ENCODE measurements at regions not wholly inside any gene's neighbourhood (a gene's known extent, or its start where the extent isn't known, plus 50 kb on each side); places are given as distances from the start of the nearest gene placed in this dataset.
"Not testable (repeated sequence)": the region's sequence is repeated elsewhere in the genome, so short reads cannot be mapped to it uniquely, and the experiment has no call there.

GRCh38 chr2:66105066-66105753 lies 329.7 kb upstream of the MEIS1 start:
- Mint-ChIP-seq H3K27ac (no peak overlapping the region), H3K9me3 (peaks cover 2% of the 10 kb centered on the region), H3K4me1 (no peaks in the 10 kb centered on the region), H3K4me3 (no peak overlapping the region), H3K36me3 (no peaks in the 10 kb centered on the region), H3K27me3 (no peaks in the 10 kb centered on the region)
- DNase-seq (ENCODE audit: low spot score in 2 of 2) (no peak), ATAC-seq (ENCODE audit: low read depth) (no peak)

- no peaks in the 10 kb centered on the region for H3K4me1 Mint-ChIP-seq
- H3K27ac Mint-ChIP-seq = no peak overlapping the region
- H3K9me3 Mint-ChIP-seq = no peaks in the 10 kb centered on the region
- DNase-seq (ENCODE audit: low spot score in 2 of 2) = no peak
- no peak for ATAC-seq (ENCODE audit: low read depth)
- no peak overlapping the region for H3K4me3 Mint-ChIP-seq
- H3K36me3 Mint-ChIP-seq = no peaks in the 10 kb centered on the region
- no peaks in the 10 kb centered on the region for H3K27me3 Mint-ChIP-seq
Measured at GRCh38 chr2:66103581-66103980, 331.3 kb upstream of the MEIS1 start.

- Mint-ChIP-seq H3K4me1 (no peaks in the 10 kb centered on the region), H3K27ac (no peak overlapping the region), H3K9me3 (peaks cover 5% of the 10 kb centered on the region), H3K36me3 (no peaks in the 10 kb centered on the region), H3K27me3 (peaks cover 3% of the 10 kb centered on the region), H3K4me3 (no peak overlapping the region)
- no peak for ATAC-seq (ENCODE audit: low read depth)
- no peak for DNase-seq (ENCODE audit: low spot score in 2 of 2)
Measured at GRCh38 chr2:66101206-66101605, 333.7 kb upstream of the MEIS1 start.

GRCh38 chr2:66095820-66096345 lies 339.0 kb upstream of the MEIS1 start:
- H3K9me3 Mint-ChIP-seq = peaks cover 9% of the 10 kb centered on the region
- H3K4me1 Mint-ChIP-seq = no peaks in the 10 kb centered on the region
- no peaks in the 10 kb centered on the region for H3K36me3 Mint-ChIP-seq
- H3K4me3 Mint-ChIP-seq = no peak overlapping the region
- peaks cover 3% of the 10 kb centered on the region for H3K27me3 Mint-ChIP-seq
- DNase-seq (ENCODE audit: low spot score in 2 of 2) = no peak
- H3K27ac Mint-ChIP-seq = no peak overlapping the region
- no peak for ATAC-seq (ENCODE audit: low read depth)

GRCh38 chr2:66094689-66095088 lies 340.2 kb upstream of the MEIS1 start:
- not testable (repeated sequence) for H3K4me1 Mint-ChIP-seq; ATAC-seq (ENCODE audit: low read depth); H3K4me3 Mint-ChIP-seq; H3K27me3 Mint-ChIP-seq; H3K27ac Mint-ChIP-seq; H3K36me3 Mint-ChIP-seq; DNase-seq (ENCODE audit: low spot score in 2 of 2)
- H3K9me3 Mint-ChIP-seq = peaks cover 12% of the 10 kb centered on the region

GRCh38 chr2:66093371-66093770 lies 341.6 kb upstream of the MEIS1 start:
- Mint-ChIP-seq H3K4me1 (no peaks in the 10 kb centered on the region), H3K4me3 (no peak overlapping the region), H3K9me3 (peaks cover 16% of the 10 kb centered on the region), H3K27ac (no peak overlapping the region), H3K27me3 (peaks cover 3% of the 10 kb centered on the region), H3K36me3 (no peaks in the 10 kb centered on the region)
- ATAC-seq (ENCODE audit: low read depth) (no peak), DNase-seq (ENCODE audit: low spot score in 2 of 2) (no peak)

GRCh38 chr2:66084948-66085590 lies 349.9 kb upstream of the MEIS1 start:
- no peaks in the 10 kb centered on the region for H3K36me3 Mint-ChIP-seq
- ATAC-seq (ENCODE audit: low read depth) (no peak), DNase-seq (ENCODE audit: low spot score in 2 of 2) (no peak)
- H3K9me3 Mint-ChIP-seq = peaks cover 6% of the 10 kb centered on the region
- peaks cover 7% of the 10 kb centered on the region for H3K27me3 Mint-ChIP-seq
- H3K27ac Mint-ChIP-seq = no peak overlapping the region
- no peaks in the 10 kb centered on the region for H3K4me1 Mint-ChIP-seq
- H3K4me3 Mint-ChIP-seq = no peak overlapping the region

GRCh38 chr2:66082581-66082980 lies 352.3 kb upstream of the MEIS1 start:
- no peaks in the 10 kb centered on the region for H3K36me3 Mint-ChIP-seq
- peaks cover 2% of the 10 kb centered on the region for H3K9me3 Mint-ChIP-seq
- H3K4me1 Mint-ChIP-seq = no peaks in the 10 kb centered on the region
- no peak for DNase-seq (ENCODE audit: low spot score in 2 of 2)
- H3K4me3 Mint-ChIP-seq = no peak overlapping the region
- no peak for ATAC-seq (ENCODE audit: low read depth)
- no peak overlapping the region for H3K27ac Mint-ChIP-seq
- H3K27me3 Mint-ChIP-seq = peaks cover 8% of the 10 kb centered on the region

GRCh38 chr2:66080127-66080526 lies 354.8 kb upstream of the MEIS1 start:
- Mint-ChIP-seq H3K4me1 (no peaks in the 10 kb centered on the region), H3K9me3 (peaks cover 2% of the 10 kb centered on the region), H3K27me3 (peaks cover 7% of the 10 kb centered on the region), H3K4me3 (no peak overlapping the region), H3K36me3 (no peaks in the 10 kb centered on the region), H3K27ac (no peak overlapping the region)
- no peak for DNase-seq (ENCODE audit: low spot score in 2 of 2)
- no peak for ATAC-seq (ENCODE audit: low read depth)

- no peaks in the 10 kb centered on the region for H3K4me1 Mint-ChIP-seq
- ATAC-seq (ENCODE audit: low read depth) (no peak), DNase-seq (ENCODE audit: low spot score in 2 of 2) (no peak)
- H3K27me3 Mint-ChIP-seq = no peaks in the 10 kb centered on the region
- H3K36me3 Mint-ChIP-seq = no peaks in the 10 kb centered on the region
- H3K4me3 Mint-ChIP-seq = no peak overlapping the region
- H3K27ac Mint-ChIP-seq = no peak overlapping the region
- no peaks in the 10 kb centered on the region for H3K9me3 Mint-ChIP-seq
Measured at GRCh38 chr2:66073172-66073571, 361.8 kb upstream of the MEIS1 start.

- DNase-seq (ENCODE audit: low spot score in 2 of 2) = no peak
- no peaks in the 10 kb centered on the region for H3K36me3 Mint-ChIP-seq
- no peak overlapping the region for H3K27ac Mint-ChIP-seq
- H3K4me1 Mint-ChIP-seq = no peaks in the 10 kb centered on the region
- H3K4me3 Mint-ChIP-seq = no peak overlapping the region
- no peaks in the 10 kb centered on the region for H3K9me3 Mint-ChIP-seq
- H3K27me3 Mint-ChIP-seq = no peaks in the 10 kb centered on the region
- no peak for ATAC-seq (ENCODE audit: low read depth)
Measured at GRCh38 chr2:66070721-66071602, 364.0 kb upstream of the MEIS1 start.

- H3K4me1 Mint-ChIP-seq = no peaks in the 10 kb centered on the region
- no peaks in the 10 kb centered on the region for H3K27me3 Mint-ChIP-seq
- H3K27ac Mint-ChIP-seq = no peak overlapping the region
- ATAC-seq (ENCODE audit: low read depth) (no peak), DNase-seq (ENCODE audit: low spot score in 2 of 2) (no peak)
- H3K4me3 Mint-ChIP-seq = no peak overlapping the region
- H3K36me3 Mint-ChIP-seq = no peaks in the 10 kb centered on the region
- no peaks in the 10 kb centered on the region for H3K9me3 Mint-ChIP-seq
Measured at GRCh38 chr2:66069937-66070720, 364.8 kb upstream of the MEIS1 start.

- no peaks in the 10 kb centered on the region for H3K4me1 Mint-ChIP-seq
- H3K27me3 Mint-ChIP-seq = peaks cover 2% of the 10 kb centered on the region
- no peak overlapping the region for H3K4me3 Mint-ChIP-seq
- DNase-seq (ENCODE audit: low spot score in 2 of 2) (no peak), ATAC-seq (ENCODE audit: low read depth) (no peak)
- no peaks in the 10 kb centered on the region for H3K9me3 Mint-ChIP-seq
- no peak overlapping the region for H3K27ac Mint-ChIP-seq
- no peaks in the 10 kb centered on the region for H3K36me3 Mint-ChIP-seq
Measured at GRCh38 chr2:66066032-66066431, 368.9 kb upstream of the MEIS1 start.
